Lower lobe of right lung (tissue), 2 donors: ENCODE measurements at regions not wholly inside any gene's neighbourhood (a gene's known extent, or its start where the extent isn't known, plus 50 kb on each side); places are given as distances from the start of the nearest gene placed in this dataset.

ENCODE experiments used
- ATAC-seq, 2 donors: fragments of 200-7000 bp; cut with Tn5 transposase; one replicate each; pipeline ENCODE4 v1.9.1; 2020 to 2022; ENCODE audit warnings: mild to moderate bottlenecking in 2 of 2, moderate library complexity in 2 of 2
- DNase-seq: peaks from one replicate; pipeline ENCODE4 v3.0.0-alpha.2; 2020
- H3K27ac ChIP-seq: fragments of 200-600 bp; one replicate; pipeline ENCODE4 v1.8.0; 2022
- H3K27me3 ChIP-seq: fragments of 200-600 bp; one replicate; pipeline ENCODE4 v1.8.0; 2022; ENCODE audit warnings: low read depth
- H3K36me3 ChIP-seq: fragments of 200-600 bp; one replicate; pipeline ENCODE4 v1.8.0; 2022; ENCODE audit warnings: mild to moderate bottlenecking
- H3K4me1 ChIP-seq: fragments of 200-600 bp; one replicate; pipeline ENCODE4 v1.8.0; 2022
- H3K4me3 ChIP-seq: fragments of 200-600 bp; one replicate; pipeline ENCODE4 v1.8.0; 2022; ENCODE audit warnings: mild to moderate bottlenecking
- H3K9me3 ChIP-seq: fragments of 200-600 bp; one replicate; pipeline ENCODE4 v1.8.0; 2022
- intact Hi-C: fragments of 100-400 bp; cut with DNase I; formaldehyde crosslinking; loops from one replicate; pipeline ENCODE4 v1.11.0; 2022
- TF ChIP-seq, protein P1 (sequence below): fragments of 200-600 bp; IDR thresholded peaks from one replicate; pipeline ENCODE4 v1.8.0; 2022; ENCODE audit warnings: antibody characterized with exemption, mild to moderate bottlenecking
- donor health status: DM: no; HTN: yes; CAD: no; lungs with severe emphysema.

DNA sequence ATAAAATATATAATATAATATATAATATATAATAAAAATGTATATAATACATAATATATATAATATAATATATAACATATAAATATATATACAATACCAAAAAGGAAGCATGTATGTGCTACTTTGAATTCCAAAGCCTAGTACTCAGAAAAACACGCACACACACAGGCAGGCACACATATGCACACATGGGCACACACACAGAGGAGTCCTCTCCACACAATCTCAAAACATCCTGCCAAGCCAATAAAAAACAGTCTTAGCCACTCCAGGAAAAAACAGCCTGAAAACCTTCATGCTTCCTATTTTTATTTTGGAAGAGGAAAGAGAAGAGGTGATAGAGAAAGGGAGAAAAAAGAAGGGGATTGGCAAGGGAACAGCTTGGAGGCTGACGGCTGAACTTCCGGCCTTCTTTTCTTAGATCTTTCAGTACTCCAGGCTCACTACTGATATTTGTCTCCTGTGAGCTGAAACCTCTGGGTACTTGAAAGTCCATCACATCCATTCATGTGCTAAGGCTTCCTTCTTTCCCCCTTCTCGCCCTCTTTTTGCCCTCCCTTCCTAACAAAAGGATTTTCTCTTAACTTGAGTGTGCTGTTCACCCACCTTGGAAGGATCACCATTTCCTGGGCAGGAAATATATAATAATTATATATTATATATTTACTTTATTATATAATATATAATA is 394.2 kb downstream of the NUAK1 start:
- no peak overlapping the region for H3K27ac ChIP-seq
- H3K4me3 ChIP-seq: no peak overlapping the region
- no peaks in the 10 kb centered on the region for H3K27me3 ChIP-seq
- DNase-seq: no peak
- no peaks in the 10 kb centered on the region for H3K36me3 ChIP-seq
- H3K4me1 ChIP-seq: peaks cover 26% of the 10 kb centered on the region
- TF ChIP-seq, protein P1, sequence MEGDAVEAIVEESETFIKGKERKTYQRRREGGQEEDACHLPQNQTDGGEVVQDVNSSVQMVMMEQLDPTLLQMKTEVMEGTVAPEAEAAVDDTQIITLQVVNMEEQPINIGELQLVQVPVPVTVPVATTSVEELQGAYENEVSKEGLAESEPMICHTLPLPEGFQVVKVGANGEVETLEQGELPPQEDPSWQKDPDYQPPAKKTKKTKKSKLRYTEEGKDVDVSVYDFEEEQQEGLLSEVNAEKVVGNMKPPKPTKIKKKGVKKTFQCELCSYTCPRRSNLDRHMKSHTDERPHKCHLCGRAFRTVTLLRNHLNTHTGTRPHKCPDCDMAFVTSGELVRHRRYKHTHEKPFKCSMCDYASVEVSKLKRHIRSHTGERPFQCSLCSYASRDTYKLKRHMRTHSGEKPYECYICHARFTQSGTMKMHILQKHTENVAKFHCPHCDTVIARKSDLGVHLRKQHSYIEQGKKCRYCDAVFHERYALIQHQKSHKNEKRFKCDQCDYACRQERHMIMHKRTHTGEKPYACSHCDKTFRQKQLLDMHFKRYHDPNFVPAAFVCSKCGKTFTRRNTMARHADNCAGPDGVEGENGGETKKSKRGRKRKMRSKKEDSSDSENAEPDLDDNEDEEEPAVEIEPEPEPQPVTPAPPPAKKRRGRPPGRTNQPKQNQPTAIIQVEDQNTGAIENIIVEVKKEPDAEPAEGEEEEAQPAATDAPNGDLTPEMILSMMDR: no peak
- no peak for ATAC-seq
- intact Hi-C loops: no loop called here
- no peaks in the 10 kb centered on the region for H3K9me3 ChIP-seq

DNA sequence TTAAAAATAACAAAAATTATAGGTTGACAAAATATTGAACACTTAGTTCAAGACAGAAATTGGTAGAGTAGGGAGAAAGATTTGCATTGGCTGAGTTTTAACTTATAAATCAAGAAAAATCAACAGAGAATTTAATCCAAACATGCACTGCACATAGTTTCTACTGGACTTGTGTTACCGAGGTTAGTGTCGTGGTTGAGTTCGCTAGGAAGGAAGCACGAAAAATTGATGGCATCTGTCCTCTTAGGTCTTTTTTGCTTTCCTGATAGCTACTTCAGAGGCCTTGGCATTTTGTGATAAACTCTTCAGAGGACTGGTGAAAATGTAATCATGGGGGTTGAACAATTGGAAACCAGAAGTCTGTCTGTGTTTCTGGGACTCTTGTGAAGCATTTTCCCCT is 392.9 kb downstream of the NUAK1 start:
- H3K4me1 ChIP-seq: peaks cover 24% of the 10 kb centered on the region
- TF ChIP-seq, protein P1: no peak

DNA sequence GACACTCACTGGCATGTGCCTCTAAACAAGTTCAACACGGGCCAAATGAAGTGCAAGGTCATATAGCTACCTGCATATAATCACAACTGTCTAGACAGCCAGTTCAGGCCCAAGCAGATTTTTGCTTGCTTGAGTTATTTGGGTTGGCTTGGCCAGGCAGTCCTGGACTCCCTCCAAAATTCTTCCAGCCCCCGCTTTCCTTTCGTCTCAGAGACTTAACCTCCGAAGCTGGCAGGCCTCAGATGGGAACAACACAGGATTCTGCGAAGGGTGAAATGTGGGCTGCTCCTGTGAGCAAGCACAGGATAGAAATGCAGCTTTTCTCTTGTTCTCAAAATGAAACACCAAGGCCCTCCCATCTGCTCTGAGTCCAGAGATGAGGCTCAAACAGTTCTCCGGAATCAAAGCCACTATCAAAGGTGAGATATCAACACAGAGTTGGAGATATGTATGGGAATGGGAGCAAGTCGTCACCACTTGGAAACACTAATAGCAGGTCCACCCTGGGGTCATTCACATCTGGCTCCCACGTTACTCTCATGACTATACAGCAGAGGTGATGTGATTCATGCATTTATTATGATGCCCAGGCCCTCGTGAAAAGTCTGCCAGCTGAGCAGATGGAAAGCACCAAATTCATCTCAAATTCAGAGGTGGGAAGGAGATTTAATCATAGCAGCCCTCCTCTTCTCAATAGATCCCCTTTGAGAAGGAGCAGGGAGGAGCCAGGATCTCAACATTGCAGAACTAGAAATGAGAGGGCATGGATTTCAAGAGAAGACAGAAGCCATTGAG is 389.8 kb downstream of the NUAK1 start:
- H3K4me3 ChIP-seq: no peak overlapping the region
- H3K36me3 ChIP-seq: no peaks in the 10 kb centered on the region
- ATAC-seq (no peak), DNase-seq (no peak)
- no peak overlapping the region for H3K27ac ChIP-seq
- H3K27me3 ChIP-seq: no peaks in the 10 kb centered on the region
- intact Hi-C loops: no loop called here
- TF ChIP-seq, protein P1: no peak
- no peaks in the 10 kb centered on the region for H3K9me3 ChIP-seq
- peaks cover 9% of the 10 kb centered on the region for H3K4me1 ChIP-seq

More for the DNA sequence above, 392.9 kb downstream of the NUAK1 start:
- intact Hi-C loops: no loop called here
- no peak for ATAC-seq
- Histone ChIP-seq H3K36me3 (no peaks in the 10 kb centered on the region), H3K27me3 (no peaks in the 10 kb centered on the region), H3K4me3 (no peak overlapping the region), H3K27ac (no peak overlapping the region), H3K9me3 (no peaks in the 10 kb centered on the region)
- DNase-seq: no peak

DNA sequence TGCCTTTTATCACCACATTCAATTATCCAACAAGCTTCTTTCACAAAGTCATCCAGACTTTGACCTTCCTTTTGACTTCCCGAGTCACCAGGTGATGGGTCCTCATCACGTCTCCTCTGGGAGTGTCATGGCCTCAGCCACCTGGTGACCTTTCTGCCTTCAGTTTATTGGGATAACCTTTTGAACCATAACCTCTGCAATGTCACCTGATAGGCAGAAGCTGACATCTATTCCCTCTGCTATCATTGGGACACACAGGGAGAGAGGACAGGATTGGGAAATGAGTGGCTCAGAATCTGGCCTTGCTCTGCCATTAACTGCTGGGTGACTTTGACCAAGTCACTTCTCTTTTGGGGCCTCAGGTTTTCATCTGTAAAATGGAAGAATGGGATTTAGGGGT is 388.7 kb downstream of the NUAK1 start:
- TF ChIP-seq, protein P1: no peak
- Histone ChIP-seq H3K27ac (no peak overlapping the region), H3K36me3 (no peaks in the 10 kb centered on the region), H3K4me1 (peaks cover 9% of the 10 kb centered on the region), H3K9me3 (no peaks in the 10 kb centered on the region), H3K4me3 (no peak overlapping the region), H3K27me3 (no peaks in the 10 kb centered on the region)
- no peak for DNase-seq
- intact Hi-C loops: no loop called here
- ATAC-seq: no peak

DNA sequence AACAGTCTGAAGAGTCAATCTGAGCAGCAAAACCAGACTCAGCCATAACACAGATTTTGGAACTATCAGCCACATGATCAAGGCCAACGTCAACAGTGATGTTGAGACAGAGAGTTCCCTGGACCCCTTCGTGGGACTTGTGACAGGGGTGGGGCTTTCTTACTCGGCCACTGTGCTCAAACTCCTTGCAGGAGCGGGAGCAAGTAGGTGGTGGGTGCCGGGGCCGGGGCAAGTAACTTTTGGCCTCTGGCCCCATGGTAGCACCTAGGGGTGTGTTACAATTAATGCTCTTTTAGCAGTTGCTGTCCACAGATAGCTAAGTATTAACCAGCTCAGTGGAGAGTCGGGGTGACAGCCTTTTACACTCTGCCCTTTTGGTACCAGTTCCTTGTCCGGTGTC is 384.4 kb downstream of the NUAK1 start:
- ATAC-seq (no peak), DNase-seq (no peak)
- no peaks in the 10 kb centered on the region for H3K27me3 ChIP-seq
- no peak overlapping the region for H3K4me3 ChIP-seq
- TF ChIP-seq, protein P1: no peak
- H3K4me1 ChIP-seq: peaks cover under 1% of the 10 kb centered on the region
- intact Hi-C loops: no loop called here
- no peak overlapping the region for H3K27ac ChIP-seq
- H3K9me3 ChIP-seq: no peaks in the 10 kb centered on the region
- H3K36me3 ChIP-seq: no peaks in the 10 kb centered on the region
